GM12874 (cell line): ENCODE measurements at regions not wholly inside any gene's neighbourhood (a gene's known extent, or its start where the extent isn't known, plus 50 kb on each side); places are given as distances from the start of the nearest gene placed in this dataset.

Experiments used
- CTCF ChIP-seq: IDR thresholded peaks from 2 replicates; pipeline ENCODE4 v1.5.1; 2011; ENCODE audit warnings: low read depth, mild to moderate bottlenecking, control low read depth, low read length, moderate library complexity; ENCODE audit not compliant: insufficient read depth

DNA sequence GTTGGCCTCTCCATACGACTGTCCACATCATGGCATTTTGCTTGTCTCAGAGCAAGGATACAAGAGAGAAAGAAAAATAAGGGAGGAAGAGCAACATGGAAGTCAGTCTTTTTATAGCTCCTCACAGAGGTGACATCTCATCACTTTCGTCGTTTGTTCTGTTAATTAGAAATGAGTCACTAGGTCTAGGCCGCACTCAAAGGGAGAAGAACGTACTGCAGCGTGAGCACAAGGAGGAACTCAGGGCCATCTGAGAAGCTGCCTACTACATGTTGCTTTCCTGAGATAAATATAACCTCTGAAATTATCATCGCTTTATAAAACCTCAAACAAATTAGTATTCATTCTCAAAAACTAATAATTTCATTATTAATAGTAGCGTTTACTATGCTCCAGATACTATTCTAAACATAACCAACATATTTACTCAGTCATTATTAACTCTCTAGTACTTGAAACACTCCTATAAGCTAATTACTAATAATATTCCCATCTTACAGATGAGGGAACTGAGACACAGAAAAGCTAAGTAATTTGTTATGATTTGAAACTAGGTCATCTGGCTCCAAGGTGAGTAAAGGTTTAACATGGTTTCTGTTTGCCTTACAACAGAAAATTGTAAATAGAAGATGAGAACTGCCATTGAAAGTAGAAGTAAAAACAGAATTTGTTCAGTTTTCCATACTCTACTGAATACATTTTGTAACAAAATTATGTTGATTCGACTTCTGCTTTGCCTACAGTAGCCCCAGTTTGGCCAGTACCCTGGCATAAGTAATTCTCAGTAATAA, 213.2 kb upstream of the UGT8 start:
- TF ChIP-seq CTCF: no peak

- TF ChIP-seq CTCF: peak; percentile 43; the same call in 1 of the 2 replicates
These were observed 211.9 kb upstream of the UGT8 start for GRCh38 chr4:114386637-114387233.

- TF ChIP-seq CTCF: no peak
These were observed 209.4 kb upstream of the UGT8 start for GRCh38 chr4:114389070-114389685.

DNA sequence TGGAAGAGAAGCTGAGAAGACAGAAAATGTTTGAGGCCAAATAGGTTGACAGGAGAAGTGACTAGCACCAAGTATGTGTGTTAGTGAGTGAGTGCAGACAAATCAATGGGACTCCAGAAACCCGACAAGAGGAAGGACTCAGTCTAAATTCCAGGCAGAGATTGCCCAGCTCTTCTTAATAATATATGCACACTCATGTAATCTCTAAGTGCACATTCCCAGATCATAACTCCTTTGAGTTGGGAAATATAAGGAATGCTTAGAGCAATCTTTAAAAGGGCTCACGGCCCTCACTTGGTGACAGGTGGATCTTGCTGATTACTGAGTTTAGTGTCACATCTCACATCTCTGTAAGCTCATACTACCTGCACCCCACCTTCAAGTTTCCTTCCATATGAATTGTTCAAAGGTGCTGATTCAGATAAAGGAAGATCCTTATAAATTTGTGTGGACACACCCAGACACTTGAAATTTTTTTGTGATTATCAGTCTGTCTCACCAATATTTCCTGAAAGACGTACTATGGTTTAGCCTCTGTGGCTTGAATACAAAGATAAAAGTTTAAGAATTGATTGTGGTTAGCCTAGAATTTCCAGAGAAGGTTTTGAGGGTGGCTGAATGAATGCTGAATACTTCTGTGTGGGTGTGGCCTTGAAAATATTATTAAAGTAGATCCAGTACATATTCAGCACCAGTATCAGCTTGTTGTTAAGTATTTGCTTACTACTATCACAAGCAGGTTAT, 205.1 kb upstream of the UGT8 start:
- no peak for TF ChIP-seq CTCF

DNA sequence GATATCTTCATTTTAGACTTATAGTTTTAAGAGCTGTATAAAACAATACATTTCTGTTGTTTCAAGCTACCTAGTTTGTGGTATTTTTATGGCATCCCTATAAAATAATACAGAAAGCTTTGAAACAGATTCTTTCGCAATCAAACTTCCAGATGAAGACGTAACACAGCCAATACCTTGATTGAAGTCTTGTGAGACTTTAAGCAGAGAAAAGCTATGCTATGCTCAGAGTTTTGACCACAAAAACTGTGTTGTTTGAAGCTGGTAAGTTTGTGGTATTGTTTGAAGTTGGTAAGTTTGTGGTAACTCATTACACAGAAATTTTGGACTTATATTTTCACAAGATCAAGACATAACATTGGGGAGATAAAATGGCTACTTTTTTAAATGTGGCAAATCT, 201.8 kb upstream of the UGT8 start:
- no peak for TF ChIP-seq CTCF

DNA sequence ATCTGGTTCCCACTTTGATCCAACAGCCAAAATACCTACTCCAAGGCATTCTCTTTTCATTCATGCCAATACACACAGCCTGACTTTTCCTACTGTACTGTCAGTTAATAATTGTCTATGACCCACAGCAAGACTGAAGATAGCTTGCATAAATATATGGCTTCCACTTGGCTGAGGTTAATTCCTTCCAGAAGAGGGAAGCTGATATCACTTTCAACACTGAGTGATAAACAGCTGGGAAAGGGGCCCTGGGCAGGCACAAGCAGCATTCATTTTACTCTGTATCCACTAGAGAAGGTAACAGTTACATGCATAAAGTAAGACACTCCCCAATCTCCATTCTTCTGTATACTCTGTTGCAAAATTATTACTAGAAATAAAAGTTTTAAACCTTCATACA, 200.2 kb upstream of the UGT8 start:
- no peak for TF ChIP-seq CTCF

DNA sequence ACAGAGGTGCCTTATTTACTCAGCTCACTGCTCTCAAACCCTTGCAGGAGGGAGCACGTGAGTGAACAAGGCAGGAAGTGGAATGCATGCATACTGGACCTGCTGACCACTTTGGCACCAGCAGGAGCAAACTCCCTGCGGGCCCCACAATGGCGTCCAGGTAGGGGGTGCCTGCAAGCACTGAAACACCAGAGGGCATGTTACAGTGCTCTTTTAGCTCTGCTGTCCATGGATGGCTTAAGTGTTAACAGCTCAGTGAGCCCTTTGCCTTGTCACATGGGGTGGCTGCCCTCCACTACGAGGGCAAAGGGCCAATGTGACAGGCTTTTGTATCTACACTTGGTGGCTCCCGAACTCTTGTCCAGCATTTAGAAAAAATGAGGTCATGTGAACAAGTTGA, 199.5 kb upstream of the UGT8 start:
- no peak for TF ChIP-seq CTCF
